UCSD-AML1 (cell line): ENCODE measurements at regions not wholly inside any gene's neighbourhood (a gene's known extent, or its start where the extent isn't known, plus 50 kb on each side); places are given as distances from the start of the nearest gene placed in this dataset.
"Not testable (repeated sequence)": the region's sequence is repeated elsewhere in the genome, so short reads cannot be mapped to it uniquely, and the experiment has no call there.

ENCODE experiments used
- DNase-seq: peaks from one replicate; lab custom pipeline; 2025; ENCODE audit not compliant: unreplicated experiment; lab: John Stamatoyannopoulos, UW

DNA sequence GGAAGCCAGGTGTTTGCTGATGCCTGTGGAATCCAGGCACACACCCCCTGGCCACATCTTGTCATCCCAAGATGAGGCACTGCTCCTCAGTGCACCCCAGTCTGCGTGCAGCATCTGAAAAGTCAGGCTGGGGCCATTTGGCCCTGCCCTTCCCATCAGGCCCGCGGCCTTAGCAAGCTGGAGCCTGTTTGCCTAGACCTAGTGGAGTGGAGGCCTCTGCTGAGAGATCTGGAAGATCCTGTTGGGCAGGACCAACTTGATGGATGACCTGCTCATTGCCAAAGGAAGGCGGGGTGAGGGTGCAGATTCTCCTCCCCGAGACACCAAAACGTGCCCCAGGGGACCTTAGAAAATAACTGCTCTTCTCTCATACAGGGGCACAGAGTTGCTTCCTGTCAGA is 220.2 kb downstream of the SHQ1 start:
- no peak for DNase-seq

DNA sequence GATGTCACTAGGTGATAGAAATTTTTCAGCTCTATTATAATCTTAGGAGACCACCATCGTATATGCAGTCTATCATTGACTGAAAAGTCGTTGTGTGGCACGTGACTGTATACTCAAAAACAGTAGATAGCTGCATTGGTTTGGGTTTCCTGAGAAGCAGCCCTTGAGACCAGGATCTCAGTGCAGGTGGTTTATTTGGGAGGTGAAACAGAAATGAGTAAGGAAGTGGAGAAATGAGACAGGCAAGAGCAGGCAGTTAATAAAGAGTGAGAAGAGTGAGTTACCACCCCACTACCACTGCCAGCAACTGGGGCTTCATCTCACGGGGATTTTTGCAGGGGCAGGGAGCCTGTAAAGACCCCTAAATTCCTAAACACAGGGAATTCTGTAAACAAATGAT is 221.0 kb downstream of the SHQ1 start:
- DNase-seq, result no peak

- no peak for DNase-seq
Observed at GRCh38 chr3:72625602-72626337, 222.5 kb downstream of the SHQ1 start.

GRCh38 chr3:72624656-72625055 is 223.6 kb downstream of the SHQ1 start:
- DNase-seq, result no peak

- no peak for DNase-seq
Observed at GRCh38 chr3:72618739-72619138, 229.5 kb downstream of the SHQ1 start.

- no peak for DNase-seq
Observed at GRCh38 chr3:72617424-72618024, 230.7 kb downstream of the SHQ1 start.

- DNase-seq, result no peak
Observed at GRCh38 chr3:72615776-72616175, 232.5 kb downstream of the SHQ1 start.

DNA sequence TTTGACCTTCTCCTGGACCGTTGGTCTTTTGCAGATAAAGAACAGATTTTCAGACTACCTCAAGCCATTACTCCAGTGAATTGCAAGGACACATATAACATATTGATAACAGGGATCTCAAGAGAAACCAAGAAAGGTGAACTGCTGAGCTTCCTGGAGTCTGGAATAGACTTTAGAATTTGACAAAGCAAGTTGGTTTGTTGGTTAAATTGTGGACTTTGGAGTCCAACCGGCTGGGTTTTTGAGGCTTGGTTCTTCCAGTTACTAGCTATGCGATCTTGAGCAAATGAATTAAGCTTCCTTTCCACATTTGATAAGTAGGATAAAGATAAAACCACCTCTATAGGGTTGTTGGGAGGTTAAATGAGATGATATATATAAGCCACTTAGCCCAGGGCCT is 233.1 kb downstream of the SHQ1 start:
- no peak for DNase-seq

GRCh38 chr3:72614394-72615074 is 233.7 kb downstream of the SHQ1 start:
- no peak for DNase-seq

- DNase-seq, result no peak
Observed at GRCh38 chr3:72613871-72614270, 234.4 kb downstream of the SHQ1 start.

DNA sequence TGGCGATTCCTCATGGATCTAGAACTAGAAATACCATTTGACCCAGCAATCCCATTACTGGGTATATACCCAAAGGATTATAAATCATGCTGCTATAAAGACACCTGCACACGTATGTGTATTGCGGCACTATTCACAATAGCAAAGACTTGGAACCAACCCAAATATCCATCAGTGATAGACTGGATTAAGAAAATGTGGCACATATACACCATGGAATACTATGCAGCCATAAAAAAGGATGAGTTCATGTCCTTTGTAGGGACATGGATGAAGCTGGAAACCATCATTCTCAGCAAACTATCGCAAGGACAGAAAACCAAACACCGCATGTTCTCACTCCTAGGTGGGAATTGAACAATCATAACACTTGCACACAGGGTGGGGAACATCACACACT is 239.1 kb downstream of the SHQ1 start:
- DNase-seq, result not testable (repeated sequence)

DNA sequence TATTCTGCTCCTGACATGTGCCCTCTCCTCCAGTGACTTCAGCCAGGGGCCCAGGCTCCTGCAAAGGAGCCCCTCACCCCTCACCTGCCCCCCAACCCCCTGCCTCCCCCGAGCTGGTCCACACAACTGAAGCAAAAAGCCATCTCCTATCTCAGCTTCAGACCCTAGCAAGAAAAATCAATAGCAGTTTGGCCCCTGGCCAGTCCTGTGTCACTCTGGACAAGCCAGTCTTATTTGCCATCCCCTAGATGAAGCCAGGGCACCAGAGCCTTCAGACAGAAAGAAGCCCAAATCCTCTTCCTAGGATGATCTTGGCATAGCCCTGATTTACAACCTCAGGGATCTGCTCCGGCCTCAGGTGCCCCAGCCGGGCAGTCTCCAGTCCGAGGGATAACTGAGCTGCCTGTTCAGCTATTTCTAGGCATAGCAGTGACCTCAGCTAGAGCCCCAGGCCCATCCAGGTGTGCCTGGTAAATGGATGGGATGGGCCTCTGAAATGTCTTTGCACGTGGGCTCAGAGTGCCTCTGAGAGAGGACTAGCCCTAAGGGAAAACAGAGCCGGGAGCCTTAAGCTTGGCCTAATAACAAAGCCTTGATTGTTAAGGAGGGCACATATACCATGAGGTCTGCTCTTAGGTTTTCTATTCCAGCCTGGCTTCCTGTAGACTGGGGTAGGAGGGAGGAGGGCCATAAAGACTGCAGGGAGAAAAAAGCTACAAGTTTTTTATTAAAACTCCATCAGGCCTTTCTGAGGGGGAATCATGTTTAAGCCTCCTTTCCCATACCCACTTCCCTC is 242.0 kb downstream of the SHQ1 start:
- DNase-seq, result no peak

DNA sequence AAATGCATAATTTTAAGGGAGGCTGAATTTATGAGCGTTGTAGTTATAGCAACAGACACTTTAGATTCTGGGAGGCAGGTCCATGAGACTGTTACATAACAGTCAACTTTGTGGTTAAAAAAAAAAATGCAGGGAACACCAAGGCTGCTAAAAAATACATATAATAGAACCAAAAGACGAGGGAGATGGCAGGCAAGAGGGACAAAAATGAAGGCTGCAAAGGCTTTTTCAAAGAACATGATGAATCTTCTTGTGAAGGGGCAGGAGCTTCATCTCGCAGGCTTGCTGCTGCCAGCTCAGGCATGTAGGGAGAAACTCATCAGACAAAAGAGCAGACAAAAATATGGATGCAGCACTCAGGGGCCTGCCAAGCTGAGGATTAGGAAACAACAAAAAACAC is 243.9 kb downstream of the SHQ1 start:
- DNase-seq, result no peak

- DNase-seq, result no peak
Observed at GRCh38 chr3:72601983-72602750, 246.1 kb downstream of the SHQ1 start.

- DNase-seq, result no peak
Observed at GRCh38 chr3:72601060-72601459, 247.2 kb downstream of the SHQ1 start.

DNA sequence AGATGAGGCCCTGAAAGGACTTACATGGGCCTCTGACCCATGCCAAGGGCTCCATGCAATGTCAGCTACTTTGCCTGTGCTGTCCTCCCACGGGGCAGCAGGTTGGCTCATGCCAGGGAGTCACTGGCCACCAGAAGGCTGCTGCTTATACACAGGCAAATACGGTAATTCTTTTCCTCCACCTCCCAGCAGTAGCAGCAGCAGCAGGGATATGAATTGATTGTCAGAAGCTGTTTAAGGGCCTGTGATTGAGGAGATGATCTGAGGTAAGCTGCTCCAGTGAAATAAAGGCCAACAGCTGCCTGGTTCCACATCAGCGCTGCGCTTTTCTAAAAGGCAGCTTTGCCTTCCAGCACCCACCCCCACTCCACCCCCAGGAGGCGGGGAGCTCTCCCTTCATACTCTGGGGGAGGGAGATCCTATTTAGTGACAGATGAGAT is 250.5 kb downstream of the SHQ1 start:
- DNase-seq, result no peak

GRCh38 chr3:72597043-72597442 is 251.2 kb downstream of the SHQ1 start:
- no peak for DNase-seq

GRCh38 chr3:72595927-72596610 is 252.2 kb downstream of the SHQ1 start:
- no peak for DNase-seq

DNA sequence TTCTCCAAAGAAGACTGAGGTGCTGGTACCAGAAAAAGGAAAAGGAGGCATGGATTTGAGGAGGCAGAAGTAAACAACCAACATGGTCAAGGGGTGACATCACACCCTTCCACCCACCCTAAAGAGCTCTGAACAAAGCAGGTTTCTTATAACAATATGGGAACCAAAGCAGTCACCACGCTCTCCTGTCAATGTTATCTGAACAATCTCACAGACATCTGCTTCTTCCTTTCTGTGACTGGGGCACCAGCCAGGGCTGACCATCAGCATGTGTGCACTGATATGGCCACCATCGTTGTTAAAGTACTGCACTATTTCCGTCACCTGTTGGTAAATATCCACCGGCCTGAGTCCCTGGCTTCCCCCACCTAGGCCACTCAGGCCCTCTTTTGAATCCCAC is 252.9 kb downstream of the SHQ1 start:
- DNase-seq, result no peak

DNA sequence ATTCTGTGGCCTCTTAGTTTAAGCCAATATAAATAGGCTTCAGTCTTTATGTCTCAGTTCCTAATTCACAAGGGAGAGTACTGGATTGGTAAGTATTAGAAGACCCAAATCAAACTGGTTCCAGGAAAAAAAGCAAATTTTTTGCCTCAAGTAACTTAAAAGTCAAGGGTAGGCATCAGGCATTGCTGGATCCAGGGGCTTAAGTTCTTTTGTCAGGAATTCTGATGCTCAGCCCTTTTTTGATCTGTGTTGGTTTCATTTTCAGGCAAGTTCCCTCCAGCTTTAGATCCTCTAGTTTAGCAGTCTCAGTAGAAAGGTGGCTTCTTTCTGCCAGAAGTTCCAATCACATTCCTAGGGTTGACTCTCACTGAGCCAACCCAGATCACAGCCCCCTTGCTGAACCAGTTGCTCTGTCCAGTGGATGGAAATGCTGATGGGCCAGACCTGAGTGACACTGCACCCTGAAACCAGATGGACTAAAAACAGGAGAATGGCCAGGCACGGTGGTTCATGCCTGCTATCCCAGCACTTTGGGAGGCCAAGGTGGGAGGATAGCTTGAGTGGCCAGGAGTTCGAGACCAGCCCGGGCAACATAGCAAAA is 253.5 kb downstream of the SHQ1 start:
- no peak for DNase-seq
